CD4-positive, alpha-beta T cell (primary cell): ENCODE measurements at regions not wholly inside any gene's neighbourhood (a gene's known extent, or its start where the extent isn't known, plus 50 kb on each side); places are given as distances from the start of the nearest gene placed in this dataset.

Source experiments
- ATAC-seq: fragments of 200-7000 bp; cut with Tn5 transposase; one replicate; pipeline ENCODE4 v1.10.0; 2022; ENCODE audit warnings: mild to moderate bottlenecking; ENCODE audit not compliant: poor library complexity
- CTCF ChIA-PET: fragments of 350-600 bp; sonication (Branson Sonifier 250); formaldehyde crosslinking; loops from one replicate; lab custom pipeline; 2021; ENCODE audit warnings: antibody characterized with exemption, inconsistent platforms; lab: Charles Lee
- POLR2A ChIA-PET: fragments of 350-600 bp; sonication (Branson Sonifier 250); formaldehyde crosslinking; loops from one replicate; lab custom pipeline; 2021; ENCODE audit warnings: antibody characterized with exemption, inconsistent platforms; lab: Charles Lee
- DNase-seq, 14 experiments: peaks; one replicate each; pipeline ENCODE4 v3.0.0-alpha.2; 2013 to 2020; ENCODE audit warnings: mixed read lengths in 2 of 14
- H3K27ac ChIP-seq, 2 donors: one replicate each; pipeline versions ENCODE4 v1.5.1 to v1.7.0; 2013; ENCODE audit warnings: low read length in 2 of 2, low read depth in 1 of 2, mild to moderate bottlenecking in 1 of 2
- H3K27me3 ChIP-seq, 2 experiments: 1 replicate in 1 of 2; 2 replicates in 1 of 2; pipeline versions ENCODE4 v1.6.1 to v1.7.0; 2013; ENCODE audit warnings: low read length in 2 of 2, control low read depth in 1 of 2, mild to moderate bottlenecking in 1 of 2, moderate library complexity in 1 of 2; ENCODE audit not compliant: insufficient read depth in 2 of 2, control insufficient read depth in 1 of 2
- H3K36me3 ChIP-seq: one replicate; pipeline ENCODE4 v1.6.1; 2013; ENCODE audit warnings: low read length, control low read depth; ENCODE audit not compliant: insufficient read depth
- H3K4me1 ChIP-seq: one replicate; pipeline ENCODE4 v1.6.1; 2013; ENCODE audit warnings: low read length, control low read depth; ENCODE audit not compliant: insufficient read depth
- H3K4me3 ChIP-seq: one replicate; pipeline ENCODE4 v1.5.1; 2013; ENCODE audit warnings: mild to moderate bottlenecking, low read length, moderate library complexity
- H3K9me3 ChIP-seq, 2 experiments: 1 replicate in 1 of 2; 2 replicates in 1 of 2; pipeline versions ENCODE4 v1.6.1 to v1.7.0; 2013; ENCODE audit warnings: low read length in 2 of 2, mild to moderate bottlenecking in 2 of 2, control low read depth in 1 of 2, moderate library complexity in 1 of 2; ENCODE audit not compliant: control insufficient read depth in 1 of 2, insufficient read depth in 1 of 2
- H3K27ac Mint-ChIP-seq: one replicate; pipeline ENCODE4 v1.8.0; 2020; ENCODE audit warnings: mixed read lengths
- H3K27me3 Mint-ChIP-seq: one replicate; pipeline ENCODE4 v1.8.0; 2021; ENCODE audit warnings: mixed read lengths
- H3K36me3 Mint-ChIP-seq: one replicate; pipeline ENCODE4 v1.8.0; 2021; ENCODE audit warnings: low read depth, mixed read lengths
- H3K4me1 Mint-ChIP-seq: one replicate; pipeline ENCODE4 v1.8.0; 2021; ENCODE audit warnings: low read depth, mixed read lengths
- H3K4me3 Mint-ChIP-seq: one replicate; pipeline ENCODE4 v1.8.0; 2020; ENCODE audit warnings: mild to moderate bottlenecking, mixed read lengths
- H3K9me3 Mint-ChIP-seq: one replicate; pipeline ENCODE4 v1.8.0; 2020; ENCODE audit warnings: mixed read lengths
- CTCF ChIP-seq: fragments of 200-600 bp; IDR thresholded peaks from one replicate; pipeline ENCODE4 v1.8.0; 2022; ENCODE audit warnings: antibody characterized with exemption, mild to moderate bottlenecking
- intact Hi-C, 2 experiments: fragments of 100-400 bp; cut with DNase I in 1 of 2; cut with micrococcal nuclease in 1 of 2; formaldehyde crosslinking; loops; one replicate each; pipeline versions ENCODE4 v1.15.1 to v1.9.0; 2023 to 2025; cut with DNase I, micrococcal nuclease

GRCh38 chr4:177947607-177948006 is 505.4 kb upstream of the AGA start:
- no peaks in the 10 kb centered on the region for H3K4me1 ChIP-seq
- H3K9me3 Mint-ChIP-seq = no peaks in the 10 kb centered on the region
- no peak overlapping the region for H3K27ac ChIP-seq
- H3K9me3 ChIP-seq = no peaks in the 10 kb centered on the region
- no peak overlapping the region for H3K4me3 ChIP-seq
- TF ChIP-seq CTCF = no peak
- ChIA-PET POLR2A (no interaction called here), CTCF (no interaction called here)
- no peaks in the 10 kb centered on the region for H3K36me3 Mint-ChIP-seq
- ATAC-seq (no peak), DNase-seq (no peak)
- no peaks in the 10 kb centered on the region for H3K27me3 ChIP-seq
- H3K27me3 Mint-ChIP-seq = no peaks in the 10 kb centered on the region
- no peaks in the 10 kb centered on the region for H3K36me3 ChIP-seq
- no peak overlapping the region for H3K4me3 Mint-ChIP-seq
- no peaks in the 10 kb centered on the region for H3K4me1 Mint-ChIP-seq
- intact Hi-C loops = no loop called here
- no peak overlapping the region for H3K27ac Mint-ChIP-seq

GRCh38 chr4:177948853-177949252 is 506.6 kb upstream of the AGA start:
- ChIA-PET POLR2A (no interaction called here), CTCF (no interaction called here)
- H3K4me3 ChIP-seq = no peak overlapping the region
- TF ChIP-seq CTCF = no peak
- no peaks in the 10 kb centered on the region for H3K27me3 ChIP-seq
- H3K27ac Mint-ChIP-seq = no peak overlapping the region
- H3K36me3 ChIP-seq = no peaks in the 10 kb centered on the region
- ATAC-seq (no peak), DNase-seq (no peak)
- no peaks in the 10 kb centered on the region for H3K9me3 Mint-ChIP-seq
- no peaks in the 10 kb centered on the region for H3K27me3 Mint-ChIP-seq
- no peaks in the 10 kb centered on the region for H3K4me1 ChIP-seq
- H3K36me3 Mint-ChIP-seq = no peaks in the 10 kb centered on the region
- no peak overlapping the region for H3K4me3 Mint-ChIP-seq
- no peaks in the 10 kb centered on the region for H3K4me1 Mint-ChIP-seq
- intact Hi-C loops = no loop called here
- H3K9me3 ChIP-seq = no peaks in the 10 kb centered on the region
- no peak overlapping the region for H3K27ac ChIP-seq

- Mint-ChIP-seq H3K27ac (no peak overlapping the region), H3K4me3 (no peak overlapping the region), H3K27me3 (no peaks in the 10 kb centered on the region), H3K36me3 (no peaks in the 10 kb centered on the region), H3K4me1 (no peaks in the 10 kb centered on the region), H3K9me3 (no peaks in the 10 kb centered on the region)
- DNase-seq (no peak), ATAC-seq (no peak)
- no peak overlapping the region for H3K4me3 ChIP-seq
- H3K4me1 ChIP-seq = no peaks in the 10 kb centered on the region
- no peaks in the 10 kb centered on the region for H3K9me3 ChIP-seq
- TF ChIP-seq CTCF = no peak
- POLR2A ChIA-PET = no interaction called here
- intact Hi-C loops = no loop called here
- H3K36me3 ChIP-seq = no peaks in the 10 kb centered on the region
- CTCF ChIA-PET = no interaction called here
- no peak overlapping the region for H3K27ac ChIP-seq
- H3K27me3 ChIP-seq = no peaks in the 10 kb centered on the region
Measured at GRCh38 chr4:177951026-177951425, 508.8 kb upstream of the AGA start.
